T-helper 17 cell (primary cell): ENCODE measurements at regions not wholly inside any gene's neighbourhood (a gene's known extent, or its start where the extent isn't known, plus 50 kb on each side); places are given as distances from the start of the nearest gene placed in this dataset.

Experiments
- ATAC-seq: fragments of 150-1000 bp; cut with Tn5 transposase; 2 replicates; pipeline ENCODE4 v1.10.0; 2021; ENCODE audit warnings: mild to moderate bottlenecking, moderate library complexity
- DNase-seq, 3 donors: peaks; one replicate each; pipeline versions ENCODE4 v3.0.0 to v3.0.0-alpha.2; 2020 to 2021
- H3K9me3 ChIP-seq: one replicate; pipeline ENCODE4 v1.7.0; 2013; ENCODE audit warnings: low read length, mild to moderate bottlenecking; ENCODE audit not compliant: control insufficient read depth, poor library complexity, severe bottlenecking
- H3K27ac Mint-ChIP-seq: one replicate; pipeline ENCODE4 v1.8.0; 2022; ENCODE audit warnings: mild to moderate bottlenecking, moderate library complexity, mixed read lengths
- H3K27me3 Mint-ChIP-seq: one replicate; pipeline ENCODE4 v1.8.0; 2022; ENCODE audit warnings: mixed read lengths
- H3K36me3 Mint-ChIP-seq: one replicate; pipeline ENCODE4 v1.8.0; 2022; ENCODE audit warnings: low read depth, mixed read lengths
- H3K4me1 Mint-ChIP-seq: one replicate; pipeline ENCODE4 v1.8.0; 2022; ENCODE audit warnings: mild to moderate bottlenecking, mixed read lengths
- H3K4me3 Mint-ChIP-seq: one replicate; pipeline ENCODE4 v1.8.0; 2022; ENCODE audit warnings: mild to moderate bottlenecking, moderate library complexity, mixed read lengths

DNA sequence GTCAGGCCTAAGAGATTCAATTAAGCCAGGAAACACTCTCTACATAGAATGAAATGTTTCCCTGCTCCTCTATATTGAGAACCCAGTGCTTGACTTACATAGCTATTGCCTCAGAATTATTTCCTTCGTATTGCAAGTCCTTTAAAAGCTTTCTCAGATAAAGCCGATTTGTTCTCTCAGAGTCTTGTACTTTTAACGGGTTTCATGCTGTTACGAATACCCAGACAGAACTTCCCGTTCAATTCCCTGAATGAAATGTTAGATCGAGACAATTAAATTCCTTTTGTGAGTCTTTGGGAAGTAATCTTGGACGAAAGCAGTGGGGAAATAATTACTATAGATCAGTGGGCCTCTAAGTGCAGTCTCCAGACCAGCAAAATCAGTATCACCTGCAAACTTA is 102.8 kb upstream of the CHL1 start:
- no peaks in the 10 kb centered on the region for H3K9me3 ChIP-seq

DNA sequence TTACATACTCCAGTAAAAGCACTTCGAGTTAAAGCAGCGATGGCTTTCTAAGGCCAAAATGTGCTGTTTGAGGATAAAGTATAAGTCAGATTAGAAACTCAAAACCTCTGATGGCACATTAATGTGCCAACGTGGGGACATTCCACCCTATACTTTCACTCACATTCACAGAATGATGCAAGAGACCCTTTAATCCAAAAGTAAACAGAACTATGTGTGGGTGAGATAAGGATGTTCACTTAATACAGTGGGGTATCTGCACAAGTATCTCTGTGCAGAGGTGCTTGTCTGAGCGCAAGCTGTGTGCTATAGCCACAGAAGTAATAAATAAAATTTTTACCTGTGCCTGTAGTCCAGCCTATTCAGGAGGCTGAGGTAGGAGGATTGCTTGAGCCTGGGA is 100.3 kb upstream of the CHL1 start:
- H3K36me3 Mint-ChIP-seq, result no peaks in the 10 kb centered on the region

More for the DNA sequence above, 102.8 kb upstream of the CHL1 start:
- Mint-ChIP-seq H3K27ac (no peak overlapping the region), H3K36me3 (no peaks in the 10 kb centered on the region), H3K4me3 (no peak overlapping the region), H3K27me3 (no peaks in the 10 kb centered on the region), H3K4me1 (no peaks in the 10 kb centered on the region)
- no peak for DNase-seq
- ATAC-seq, result no peak

DNA sequence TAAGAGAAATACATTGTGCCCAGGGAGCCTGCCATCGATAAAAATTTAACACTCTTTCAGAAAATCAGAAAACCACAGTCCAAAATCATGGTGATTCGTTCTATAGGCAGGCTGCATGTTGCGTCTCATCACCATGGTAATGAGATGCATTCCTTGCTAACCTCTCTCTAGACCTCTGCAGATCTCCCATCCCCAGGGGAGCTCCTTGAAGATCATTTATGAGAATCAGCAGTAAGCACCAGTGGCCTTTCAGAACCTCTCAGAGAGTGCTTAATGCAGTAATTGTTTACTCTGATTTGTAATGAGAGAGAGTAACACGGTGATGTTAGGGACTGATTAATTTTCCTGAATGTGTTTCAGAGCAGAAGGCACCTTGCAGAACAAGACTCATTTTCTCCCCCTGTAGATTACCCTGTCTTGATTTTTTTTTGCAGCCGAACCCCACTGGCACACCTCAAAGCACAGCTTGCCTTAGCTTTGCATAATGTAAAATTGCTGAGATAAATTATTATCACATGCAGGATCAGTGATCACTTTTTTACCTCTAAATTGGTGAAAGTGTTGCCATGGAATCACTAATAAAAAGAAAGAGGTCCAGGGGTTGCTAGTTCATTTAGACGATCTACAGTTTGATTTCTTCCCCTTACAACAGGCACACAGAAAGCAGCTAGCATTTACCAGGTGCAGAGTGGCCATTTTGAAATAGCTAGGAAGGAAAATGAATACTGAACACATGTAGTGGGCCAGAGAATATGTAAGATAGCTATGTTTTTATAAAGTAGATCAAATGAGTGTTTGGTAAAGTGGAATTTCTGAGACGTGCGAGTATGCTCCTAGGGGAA is 98.9 kb upstream of the CHL1 start:
- ATAC-seq, result no peak
- H3K27ac Mint-ChIP-seq, result no peak overlapping the region
- H3K36me3 Mint-ChIP-seq, result no peaks in the 10 kb centered on the region
- DNase-seq, result no peak
- H3K9me3 ChIP-seq, result no peaks in the 10 kb centered on the region
- H3K4me1 Mint-ChIP-seq, result no peaks in the 10 kb centered on the region
- H3K27me3 Mint-ChIP-seq, result peaks cover 10% of the 10 kb centered on the region
- no peak overlapping the region for H3K4me3 Mint-ChIP-seq

More for the DNA sequence above, 100.3 kb upstream of the CHL1 start:
- H3K4me1 Mint-ChIP-seq, result no peaks in the 10 kb centered on the region
- H3K27ac Mint-ChIP-seq, result no peak overlapping the region
- no peaks in the 10 kb centered on the region for H3K9me3 ChIP-seq
- no peak for ATAC-seq
- no peak for DNase-seq
- H3K4me3 Mint-ChIP-seq, result no peak overlapping the region
- peaks cover 10% of the 10 kb centered on the region for H3K27me3 Mint-ChIP-seq

DNA sequence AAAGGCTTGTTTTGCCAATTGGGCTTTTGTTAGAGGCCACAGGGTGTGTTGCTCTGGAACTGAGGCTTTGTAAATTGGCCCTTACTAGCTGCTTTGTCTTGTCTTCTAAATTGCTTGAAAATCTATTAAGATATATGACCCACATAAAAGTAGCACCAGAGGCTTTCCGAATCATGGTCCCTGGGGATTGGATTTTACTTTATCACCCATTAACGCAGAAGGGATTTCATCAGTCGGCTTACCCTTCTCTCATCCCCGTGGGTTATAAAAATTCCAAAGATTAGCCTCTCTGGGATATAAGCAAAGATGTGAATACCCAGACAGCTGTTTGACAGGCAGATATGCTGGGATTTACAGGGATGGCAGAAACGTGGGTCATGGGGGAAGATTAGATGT is 98.3 kb upstream of the CHL1 start:
- H3K4me3 Mint-ChIP-seq, result no peak overlapping the region
- no peak overlapping the region for H3K27ac Mint-ChIP-seq
- H3K9me3 ChIP-seq, result no peaks in the 10 kb centered on the region
- no peaks in the 10 kb centered on the region for H3K36me3 Mint-ChIP-seq
- DNase-seq (no peak), ATAC-seq (no peak)
- H3K4me1 Mint-ChIP-seq, result no peaks in the 10 kb centered on the region
- peaks cover 10% of the 10 kb centered on the region for H3K27me3 Mint-ChIP-seq

DNA sequence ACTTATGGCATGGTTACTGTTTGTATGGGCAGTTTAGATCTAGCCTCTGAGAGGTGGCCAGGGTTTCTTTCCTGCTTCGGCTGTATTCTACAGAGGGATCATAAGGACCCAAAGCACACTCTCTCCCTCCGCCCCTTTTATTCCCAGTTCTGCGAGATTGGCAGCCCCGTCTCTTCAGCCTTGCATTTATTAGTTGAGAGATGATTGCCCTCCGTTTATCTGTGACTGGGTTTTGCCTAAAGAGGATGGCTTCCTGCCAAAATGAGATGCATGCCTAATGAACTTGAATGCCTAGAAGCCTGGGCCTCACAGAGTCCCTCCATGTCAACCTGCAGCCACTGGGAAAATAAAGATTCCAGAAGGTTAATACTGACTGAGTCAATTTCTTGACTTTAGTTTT is 97.1 kb upstream of the CHL1 start:
- peaks cover 10% of the 10 kb centered on the region for H3K27me3 Mint-ChIP-seq
- H3K27ac Mint-ChIP-seq, result no peak overlapping the region
- ATAC-seq (no peak), DNase-seq (no peak)
- no peak overlapping the region for H3K4me3 Mint-ChIP-seq
- no peaks in the 10 kb centered on the region for H3K36me3 Mint-ChIP-seq
- H3K9me3 ChIP-seq, result no peaks in the 10 kb centered on the region
- H3K4me1 Mint-ChIP-seq, result no peaks in the 10 kb centered on the region

DNA sequence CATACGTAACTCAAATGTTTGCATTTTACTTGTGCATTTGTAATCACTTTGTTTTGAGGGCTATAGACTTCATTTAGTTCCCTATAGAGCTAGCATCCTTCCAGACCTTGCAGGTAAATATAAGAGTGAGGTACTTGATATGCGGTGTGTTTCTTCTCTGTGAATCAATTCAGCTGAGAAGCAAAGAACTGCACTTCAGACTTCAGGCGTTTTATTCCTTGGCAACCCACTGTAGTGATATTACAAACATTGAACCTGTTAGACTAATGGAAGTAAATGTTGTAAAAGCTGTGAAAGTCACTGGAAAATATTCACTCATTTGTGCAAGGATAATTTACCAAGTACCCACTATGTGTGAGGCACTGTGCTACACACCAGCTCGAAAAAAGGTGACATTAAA is 94.1 kb upstream of the CHL1 start:
- DNase-seq, result no peak
- no peaks in the 10 kb centered on the region for H3K36me3 Mint-ChIP-seq
- peaks cover 10% of the 10 kb centered on the region for H3K27me3 Mint-ChIP-seq

DNA sequence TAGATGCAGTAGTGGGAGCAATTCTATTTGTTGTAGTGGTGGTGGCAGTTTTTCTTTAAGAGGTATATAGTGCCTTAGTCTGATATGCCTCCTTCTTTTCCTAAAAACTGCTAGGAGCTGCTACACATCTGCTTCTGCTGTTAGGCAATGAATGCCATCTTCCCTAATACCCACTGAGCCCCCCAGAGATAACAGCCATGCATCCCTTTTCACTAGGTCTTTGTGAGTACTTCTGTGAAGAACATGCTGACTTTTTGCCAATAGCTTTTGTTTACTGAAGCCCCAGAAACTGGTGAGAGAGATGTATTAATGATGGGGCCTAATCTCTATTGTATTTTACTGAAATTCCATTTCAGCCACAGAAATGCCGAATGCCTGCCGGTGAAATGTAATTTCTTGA is 92.6 kb upstream of the CHL1 start:
- ATAC-seq, result no peak
- no peak overlapping the region for H3K27ac Mint-ChIP-seq
- H3K4me1 Mint-ChIP-seq, result no peaks in the 10 kb centered on the region

More for the DNA sequence above, 94.1 kb upstream of the CHL1 start:
- no peak for ATAC-seq
- Mint-ChIP-seq H3K4me3 (no peak overlapping the region), H3K4me1 (no peaks in the 10 kb centered on the region), H3K27ac (no peak overlapping the region)
- H3K9me3 ChIP-seq, result no peaks in the 10 kb centered on the region

DNA sequence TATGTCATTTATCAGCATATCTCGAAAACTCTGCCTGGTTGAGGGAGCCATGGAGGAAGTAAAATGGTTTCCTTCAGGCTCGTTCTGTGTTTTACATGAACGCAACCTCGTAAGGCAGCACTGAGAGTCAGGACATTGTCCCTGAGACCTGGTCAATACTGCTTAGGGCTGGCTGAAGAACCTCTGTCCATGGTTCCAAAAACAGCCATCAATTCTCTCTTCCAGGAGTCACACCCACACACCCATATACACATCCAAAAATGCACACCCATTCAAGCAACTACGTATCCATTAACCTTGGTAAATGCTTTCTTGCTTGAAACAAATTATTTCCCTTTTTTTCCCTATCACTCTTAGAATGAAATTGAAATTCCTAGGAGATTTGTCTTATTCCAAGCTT is 91.0 kb upstream of the CHL1 start:
- no peaks in the 10 kb centered on the region for H3K9me3 ChIP-seq
- DNase-seq, result no peak
- Mint-ChIP-seq H3K36me3 (no peaks in the 10 kb centered on the region), H3K4me3 (no peak overlapping the region), H3K27ac (no peak overlapping the region), H3K4me1 (no peaks in the 10 kb centered on the region), H3K27me3 (no peaks in the 10 kb centered on the region)
- no peak for ATAC-seq

More for the DNA sequence above, 92.6 kb upstream of the CHL1 start:
- H3K27me3 Mint-ChIP-seq, result peaks cover 10% of the 10 kb centered on the region
- DNase-seq, result no peak
- H3K9me3 ChIP-seq, result no peaks in the 10 kb centered on the region
- H3K36me3 Mint-ChIP-seq, result no peaks in the 10 kb centered on the region
- no peak overlapping the region for H3K4me3 Mint-ChIP-seq

DNA sequence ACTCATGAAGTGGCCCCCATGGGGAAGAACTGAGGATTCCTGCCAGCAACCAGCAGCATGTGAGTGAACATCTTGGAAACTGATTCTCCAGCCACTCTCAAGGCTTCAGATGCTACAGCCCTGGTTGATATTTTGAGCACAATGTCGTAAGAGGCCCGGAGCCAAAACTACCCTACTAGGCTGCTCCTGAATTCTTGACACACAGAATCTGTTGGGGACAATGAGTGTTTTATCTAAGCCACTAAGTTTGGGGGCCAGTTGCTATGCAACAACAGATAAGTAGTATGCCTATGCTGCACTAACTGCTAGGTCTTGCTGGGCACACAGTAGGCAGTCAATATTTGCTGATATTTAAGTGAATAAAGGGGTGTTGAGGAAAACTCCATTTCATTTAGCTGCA is 89.9 kb upstream of the CHL1 start:
- no peaks in the 10 kb centered on the region for H3K9me3 ChIP-seq
- no peak for DNase-seq
- H3K4me3 Mint-ChIP-seq, result no peak overlapping the region
- no peak for ATAC-seq
- no peaks in the 10 kb centered on the region for H3K27me3 Mint-ChIP-seq
- H3K4me1 Mint-ChIP-seq, result no peaks in the 10 kb centered on the region
- H3K36me3 Mint-ChIP-seq, result no peaks in the 10 kb centered on the region
- H3K27ac Mint-ChIP-seq, result no peak overlapping the region

DNA sequence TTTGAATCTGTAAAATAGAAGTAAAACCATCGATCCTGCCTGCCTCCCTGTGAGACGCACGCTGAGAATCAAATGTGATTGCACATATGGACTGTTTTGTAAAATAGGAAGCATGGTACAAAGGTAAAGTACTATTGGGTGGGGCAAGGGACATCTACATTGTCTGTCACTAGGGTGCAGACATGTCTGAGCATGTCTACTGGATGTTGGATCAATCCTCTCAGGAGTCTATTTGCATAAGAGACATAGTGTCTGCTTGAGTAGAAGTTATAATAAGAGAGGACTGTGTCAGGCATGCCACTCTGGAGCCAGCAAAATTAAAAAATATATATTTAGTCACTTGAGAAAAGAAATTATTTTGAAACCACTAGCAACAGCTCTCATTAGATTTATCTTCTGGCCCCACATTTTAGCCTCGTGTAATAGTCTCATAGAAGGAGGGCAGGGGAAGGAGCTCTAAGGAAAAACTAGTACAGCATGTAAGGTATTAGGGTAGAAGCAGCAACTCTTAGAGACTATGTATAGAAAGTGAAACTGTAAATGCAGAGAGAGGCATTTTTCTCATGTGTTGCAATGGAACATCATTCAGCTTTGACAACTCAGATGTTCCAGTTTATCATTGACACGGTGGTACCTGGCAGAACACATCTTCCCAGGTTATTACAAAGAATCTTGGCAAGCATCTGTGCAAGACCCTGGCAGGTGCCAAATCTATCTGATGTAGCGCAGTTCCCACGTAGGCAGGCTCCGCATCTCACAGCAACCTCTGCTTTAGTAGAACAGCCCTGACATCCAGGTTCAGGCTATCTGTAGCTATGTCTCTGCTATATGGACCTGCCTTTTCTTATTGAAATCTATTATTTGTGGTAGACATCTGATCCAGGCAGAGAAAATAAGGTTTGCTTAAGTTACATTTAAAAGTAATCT is 85.2 kb upstream of the CHL1 start:
- no peak overlapping the region for H3K27ac Mint-ChIP-seq
- no peak overlapping the region for H3K4me3 Mint-ChIP-seq
- no peak for DNase-seq
- no peaks in the 10 kb centered on the region for H3K4me1 Mint-ChIP-seq
- H3K9me3 ChIP-seq, result no peaks in the 10 kb centered on the region
- no peaks in the 10 kb centered on the region for H3K27me3 Mint-ChIP-seq
- ATAC-seq, result no peak
- H3K36me3 Mint-ChIP-seq, result no peaks in the 10 kb centered on the region

DNA sequence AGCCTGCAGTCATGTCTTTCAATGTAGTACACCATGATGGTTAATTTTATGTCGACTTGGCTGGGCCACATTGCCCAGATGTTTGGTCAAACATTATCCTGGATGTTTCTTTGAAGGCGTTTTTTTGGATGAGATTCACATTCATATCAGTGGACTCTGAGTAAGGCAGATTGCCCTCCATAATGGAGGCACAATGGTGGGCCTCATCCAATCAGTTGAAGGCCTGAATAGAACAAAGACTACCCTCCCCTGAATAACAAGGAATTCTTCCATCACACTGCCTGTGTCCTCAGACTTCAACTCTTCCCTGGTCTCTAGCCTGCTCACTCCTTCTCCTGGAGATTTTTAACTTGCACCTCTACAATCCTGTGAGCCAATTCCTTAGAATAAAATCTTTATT is 83.8 kb upstream of the CHL1 start:
- Mint-ChIP-seq H3K4me3 (no peak overlapping the region), H3K36me3 (no peaks in the 10 kb centered on the region), H3K27me3 (no peaks in the 10 kb centered on the region), H3K4me1 (no peaks in the 10 kb centered on the region), H3K27ac (no peak overlapping the region)
- H3K9me3 ChIP-seq, result no peaks in the 10 kb centered on the region
- DNase-seq (no peak), ATAC-seq (no peak)

DNA sequence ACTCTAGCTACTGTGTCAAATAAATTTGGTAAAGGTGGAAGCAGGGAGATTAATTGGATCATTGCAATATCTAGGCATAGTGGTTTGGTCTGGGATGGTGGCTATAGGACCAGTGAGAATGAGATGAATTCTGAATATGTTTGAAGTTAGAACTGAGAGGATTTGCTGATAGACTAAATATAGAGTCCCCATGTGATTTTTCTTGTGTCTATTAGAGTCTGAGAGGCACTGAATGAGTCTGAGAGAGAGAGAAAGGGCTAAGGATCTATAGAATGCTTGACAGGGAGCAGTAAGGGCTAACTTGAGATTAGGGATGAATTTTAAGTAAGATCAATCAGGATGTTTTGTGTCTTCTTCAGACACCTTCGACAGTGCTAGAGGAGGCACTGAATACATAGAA is 77.9 kb upstream of the CHL1 start:
- Mint-ChIP-seq H3K27ac (no peak overlapping the region), H3K4me1 (no peaks in the 10 kb centered on the region), H3K27me3 (no peaks in the 10 kb centered on the region), H3K4me3 (no peak overlapping the region), H3K36me3 (no peaks in the 10 kb centered on the region)
- ATAC-seq (no peak), DNase-seq (no peak)
- H3K9me3 ChIP-seq, result no peaks in the 10 kb centered on the region

DNA sequence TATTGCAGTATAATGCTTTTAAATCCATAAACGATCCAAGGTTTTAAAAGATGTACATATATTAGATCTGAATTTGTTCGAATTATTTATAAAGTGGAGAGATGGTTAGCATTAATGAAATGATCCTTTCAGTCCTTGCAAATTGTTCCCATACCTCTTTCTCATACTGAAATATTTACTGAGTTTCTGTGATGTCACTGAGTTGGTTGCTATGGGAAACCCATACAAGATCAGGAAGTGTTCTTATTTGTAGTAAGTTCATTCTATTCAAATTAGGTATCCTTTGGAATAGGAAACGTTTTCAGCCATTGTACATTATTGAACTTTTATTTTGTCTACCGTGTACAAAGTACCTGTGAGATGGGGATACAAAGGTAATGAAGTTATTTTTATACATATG is 73.2 kb upstream of the CHL1 start:
- Mint-ChIP-seq H3K4me1 (no peaks in the 10 kb centered on the region), H3K27me3 (no peaks in the 10 kb centered on the region), H3K4me3 (no peak overlapping the region), H3K27ac (no peak overlapping the region), H3K36me3 (no peaks in the 10 kb centered on the region)
- ATAC-seq, result no peak
- no peaks in the 10 kb centered on the region for H3K9me3 ChIP-seq
- DNase-seq, result no peak
